SHP77 treated with DMSO at 0.1 percent for 48 hours (cell line): ENCODE measurements at regions not wholly inside any gene's neighbourhood (a gene's known extent, or its start where the extent isn't known, plus 50 kb on each side); places are given as distances from the start of the nearest gene placed in this dataset.
"Not testable (repeated sequence)": the region's sequence is repeated elsewhere in the genome, so short reads cannot be mapped to it uniquely, and the experiment has no call there.

Experiments used
- DNase-seq: peaks from one replicate; lab custom pipeline; 2025; lab: John Stamatoyannopoulos, UW

GRCh38 chr2:153420394-153420793 lies 58.2 kb downstream of the RPRM start:
- no peak for DNase-seq

GRCh38 chr2:153417077-153417476 lies 61.5 kb downstream of the RPRM start:
- no peak for DNase-seq

- no peak for DNase-seq
Measured at GRCh38 chr2:153416071-153416470, 62.5 kb downstream of the RPRM start.

- DNase-seq = no peak
Measured at GRCh38 chr2:153408710-153409385, 69.7 kb downstream of the RPRM start.

GRCh38 chr2:153405196-153405595 lies 73.4 kb downstream of the RPRM start:
- DNase-seq = no peak

- DNase-seq = no peak
Measured at GRCh38 chr2:153404792-153405191, 73.8 kb downstream of the RPRM start.

- no peak for DNase-seq
Measured at GRCh38 chr2:153403940-153404339, 74.6 kb downstream of the RPRM start.

GRCh38 chr2:153403352-153403751 lies 75.2 kb downstream of the RPRM start:
- DNase-seq = not testable (repeated sequence)

- no peak for DNase-seq
Measured at GRCh38 chr2:153394686-153395085, 83.9 kb downstream of the RPRM start.

- no peak for DNase-seq
Measured at GRCh38 chr2:153394247-153394646, 84.3 kb downstream of the RPRM start.

GRCh38 chr2:153393518-153393917 lies 85.0 kb downstream of the RPRM start:
- DNase-seq = no peak

- DNase-seq = no peak
Measured at GRCh38 chr2:153391131-153391530, 87.4 kb downstream of the RPRM start.

- DNase-seq = no peak
Measured at GRCh38 chr2:153388246-153388645, 90.3 kb downstream of the RPRM start.

GRCh38 chr2:153387203-153387602 lies 91.4 kb downstream of the RPRM start:
- DNase-seq = no peak

- DNase-seq = no peak
Measured at GRCh38 chr2:153386481-153386897, 92.1 kb downstream of the RPRM start.

- no peak for DNase-seq
Measured at GRCh38 chr2:153373510-153374279, 104.9 kb downstream of the RPRM start.

- no peak for DNase-seq
Measured at GRCh38 chr2:153360239-153360638, 118.3 kb downstream of the RPRM start.

- DNase-seq = no peak
Measured at GRCh38 chr2:153354377-153354776, 124.2 kb downstream of the RPRM start.

- DNase-seq = no peak
Measured at GRCh38 chr2:153349603-153350002, 129.0 kb downstream of the RPRM start.

GRCh38 chr2:153347818-153348495 lies 130.6 kb downstream of the RPRM start:
- no peak for DNase-seq

- DNase-seq = no peak
Measured at GRCh38 chr2:153320879-153321278, 157.7 kb downstream of the RPRM start.

GRCh38 chr2:153311432-153311831 lies 167.1 kb downstream of the RPRM start:
- no peak for DNase-seq

GRCh38 chr2:153308466-153308865 lies 170.1 kb downstream of the RPRM start:
- no peak for DNase-seq
